Endothelial cell of umbilical vein (primary cell): ENCODE measurements at regions not wholly inside any gene's neighbourhood (a gene's known extent, or its start where the extent isn't known, plus 50 kb on each side); places are given as distances from the start of the nearest gene placed in this dataset.

Experiments used
- BruUV-seq: library from RNA; stranded (reverse); fragments of 400-500 nt; replicated peaks from 2 replicates; lab custom pipeline; 2021; lab: Mats Ljungman, UMichigan
- CTCF ChIA-PET: fragments of 300-600, 350-600 bp; sonication (Branson Sonifier 250); formaldehyde crosslinking; loops from one replicate; lab custom pipeline; 2021; ENCODE audit warnings: antibody characterized with exemption, inconsistent platforms; lab: Charles Lee
- POLR2A ChIA-PET: fragments of 300-600, 350-600 bp; sonication (Branson Sonifier 250); formaldehyde crosslinking; loops from one replicate; lab custom pipeline; 2021; ENCODE audit warnings: antibody characterized with exemption, inconsistent platforms; lab: Charles Lee
- DNase-seq: peaks from one replicate; pipeline ENCODE4 v3.0.0-alpha.2; 2011; ENCODE audit warnings: low read depth, low spot score
- FAIRE-seq: peaks from 2 replicates; lab custom pipeline; 2011; peaks lifted over from hg19 to GRCh38; lab: Jason Lieb, UNC
- H2AFZ ChIP-seq: 2 replicates; pipeline ENCODE4 v1.6.0; 2012; ENCODE audit warnings: low read depth, low read length, control low read depth, inconsistent platforms
- H3K27ac ChIP-seq: 2 replicates; pipeline ENCODE4 v1.5.1; 2011; ENCODE audit warnings: low read depth, mild to moderate bottlenecking, control low read depth, low read length, moderate library complexity; ENCODE audit not compliant: insufficient read depth
- H3K27me3 ChIP-seq, 2 experiments: 2 replicates each; pipeline versions ENCODE4 v1.6.0 to v1.6.1; 2011; ENCODE audit warnings: low read length in 2 of 2, mixed read lengths in 1 of 2; ENCODE audit not compliant: control insufficient read depth in 2 of 2, insufficient read depth in 2 of 2
- H3K36me3 ChIP-seq, 2 experiments: 2 replicates in 1 of 2; 3 replicates in 1 of 2; pipeline ENCODE4 v1.5.1; 2011; ENCODE audit warnings: low read length in 2 of 2, mild to moderate bottlenecking in 1 of 2, moderate library complexity in 1 of 2; ENCODE audit not compliant: control insufficient read depth in 2 of 2, insufficient read depth in 2 of 2; ENCODE audit errors: extremely low read depth in 1 of 2
- H3K4me1 ChIP-seq: 3 replicates; pipeline ENCODE4 v1.5.1; 2011; ENCODE audit warnings: mild to moderate bottlenecking, low read length; ENCODE audit not compliant: control insufficient read depth, insufficient read depth; ENCODE audit errors: extremely low read depth
- H3K4me2 ChIP-seq: 2 replicates; pipeline ENCODE4 v1.6.1; 2011; ENCODE audit warnings: low read length, control low read depth, mixed read lengths; ENCODE audit not compliant: insufficient read depth
- H3K4me3 ChIP-seq, 3 experiments: fragments of 200-600 bp in 1 of 3; sonication (generic), shearing (Covaris generic) in 1 of 3; replicated peaks in 1 of 3; 2 replicates each; pipeline ENCODE4 v1.5.1; 2011 to 2016; ENCODE audit warnings: control low read depth in 3 of 3, low read length in 3 of 3, mild to moderate bottlenecking in 2 of 3, inconsistent platforms in 1 of 3, low read depth in 1 of 3, moderate library complexity in 1 of 3; ENCODE audit not compliant: insufficient read depth in 1 of 3
- H3K79me2 ChIP-seq: 2 replicates; pipeline ENCODE4 v1.6.0; 2012; ENCODE audit warnings: low read length, inconsistent platforms; ENCODE audit not compliant: control insufficient read depth, insufficient read depth
- H3K9ac ChIP-seq: replicated peaks from 2 replicates; pipeline ENCODE3; 2011; ENCODE audit warnings: low read length, control low read depth; ENCODE audit not compliant: insufficient read depth; ENCODE audit errors: extremely low read depth
- H3K9me1 ChIP-seq: replicated peaks from 3 replicates; pipeline ENCODE4 v1.6.0; 2011; ENCODE audit warnings: mild to moderate bottlenecking, low read length; ENCODE audit not compliant: control insufficient read depth, insufficient read depth; ENCODE audit errors: extremely low read depth
- H3K9me3 ChIP-seq: replicated peaks from 2 replicates; pipeline ENCODE4 v1.5.1; 2012; ENCODE audit warnings: low read length, inconsistent platforms; ENCODE audit not compliant: control insufficient read depth, insufficient read depth
- H4K20me1 ChIP-seq: replicated peaks from 2 replicates; pipeline ENCODE3; 2011; ENCODE audit warnings: mild to moderate bottlenecking, low read length; ENCODE audit not compliant: control insufficient read depth, insufficient read depth; ENCODE audit errors: extremely low read depth
- CTCF ChIP-seq, 2 donors: IDR thresholded peaks; 1 replicate in 1 of 2; 2 replicates in 1 of 2; pipeline ENCODE4 v1.5.1; 2011; ENCODE audit warnings: low read length in 2 of 2, mild to moderate bottlenecking in 2 of 2, moderate library complexity in 2 of 2, control low read depth in 1 of 2, inconsistent platforms in 1 of 2, low read depth in 1 of 2; ENCODE audit not compliant: insufficient read depth in 1 of 2; ENCODE audit errors: extremely low read depth in 1 of 2
- EZH2 ChIP-seq: IDR thresholded peaks from 2 replicates; pipeline ENCODE4 v1.6.1; 2012; ENCODE audit warnings: borderline replicate concordance, low read depth, mild to moderate bottlenecking, moderate library complexity, low read length, inconsistent platforms; ENCODE audit not compliant: severe bottlenecking
- FOS ChIP-seq: IDR thresholded peaks from 2 replicates; pipeline ENCODE4 v1.6.1; 2011; ENCODE audit warnings: mild to moderate bottlenecking, low read length, moderate library complexity, borderline replicate concordance; ENCODE audit not compliant: insufficient read depth
- GATA2 ChIP-seq: IDR thresholded peaks from 2 replicates; pipeline ENCODE4 v1.7.0; 2011; ENCODE audit warnings: low read depth, mild to moderate bottlenecking, moderate library complexity, mixed read lengths, low read length; ENCODE audit not compliant: insufficient read length, insufficient read depth
- JUN ChIP-seq: IDR thresholded peaks from 2 replicates; pipeline ENCODE4 v1.6.1; 2011; ENCODE audit warnings: borderline replicate concordance, low read depth; ENCODE audit not compliant: insufficient read length, insufficient read depth
- MAX ChIP-seq: IDR thresholded peaks from 2 replicates; pipeline ENCODE4 v1.6.1; 2011; ENCODE audit not compliant: insufficient read depth, insufficient read length
- MYC ChIP-seq: IDR thresholded peaks from one replicate; pipeline ENCODE4 v1.6.1; 2011; ENCODE audit warnings: mild to moderate bottlenecking, low read depth, low read length
- POLR2A ChIP-seq: IDR thresholded peaks from 2 replicates; pipeline ENCODE4 v1.6.1; 2012; ENCODE audit warnings: low read depth, mild to moderate bottlenecking, control low read depth, low read length
- POLR2AphosphoS5 ChIP-seq: IDR thresholded peaks from 2 replicates; pipeline ENCODE4 v1.6.1; 2012; ENCODE audit warnings: low read depth, mild to moderate bottlenecking, control low read depth, low read length, moderate library complexity; ENCODE audit not compliant: insufficient read depth
- dilution Hi-C: fragments of 300-500 bp; cut with MboI; formaldehyde crosslinking; loops from one replicate; pipeline ENCODE4 v1.15.0; 2019; ENCODE audit warnings: low sequenced_read_pairs; ENCODE audit not compliant: extremely low pct_ligation_motif_present
- intact Hi-C: fragments of 100-400 bp; cut with micrococcal nuclease; formaldehyde crosslinking; loops from one replicate; pipeline ENCODE4 v1.10.0; 2022

DNA sequence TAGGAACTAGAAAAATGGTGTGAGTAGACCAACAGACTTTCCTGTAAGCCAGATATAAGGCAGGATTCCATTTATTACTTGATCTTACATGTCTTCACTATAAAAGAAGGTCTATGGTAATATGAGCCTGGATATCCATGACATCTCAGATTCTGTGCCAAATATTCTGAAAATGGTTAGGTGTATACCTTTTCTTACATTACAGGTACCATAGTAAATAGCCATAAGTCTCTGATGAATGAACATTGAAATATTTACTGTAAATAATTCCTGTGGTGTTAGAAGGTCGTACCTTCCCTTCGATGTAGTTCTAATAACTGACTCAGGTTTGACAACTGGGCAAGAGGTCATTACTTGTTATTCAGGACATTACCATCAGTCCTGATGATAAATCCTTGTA lies 657.9 kb downstream of the BRINP3 start:
- CTCF ChIA-PET, result no interaction called here
- POLR2A ChIA-PET, result no interaction called here
- H4K20me1 ChIP-seq, result no peaks in the 10 kb centered on the region
- H3K4me1 ChIP-seq, result no peaks in the 10 kb centered on the region
- no peak overlapping the region for H3K9ac ChIP-seq
- no peak overlapping the region for H3K27ac ChIP-seq
- H3K9me3 ChIP-seq, result no peaks in the 10 kb centered on the region
- no peaks in the 10 kb centered on the region for H3K27me3 ChIP-seq
- H3K4me2 ChIP-seq, result no peak overlapping the region
- no peaks in the 10 kb centered on the region for H3K79me2 ChIP-seq
- H3K4me3 ChIP-seq, result no peak overlapping the region
- no peaks in the 10 kb centered on the region for H3K36me3 ChIP-seq
- no peaks in the 10 kb centered on the region for H3K9me1 ChIP-seq
- no peak for FAIRE-seq
- TF ChIP-seq JUN (no peak), GATA2 (no peak), FOS (no peak), MYC (no peak), POLR2AphosphoS5 (no peak), POLR2A (no peak), EZH2 (no peak), MAX (no peak), CTCF (IDR thresholded peaks at IDR 0.05; ENCODE audit: extremely low read depth in 1 of 2, insufficient read depth in 1 of 2, low read depth in 1 of 2, low read length in 2 of 2) (no peak)
- intact Hi-C loops (no loop called here), dilution Hi-C loops (no loop called here)
- H2AFZ ChIP-seq, result no peak overlapping the region
- DNase-seq, result no peak
- BruUV-seq, result no TSS peak
